T-helper 2 cell (primary cell): ENCODE measurements at regions not wholly inside any gene's neighbourhood (a gene's known extent, or its start where the extent isn't known, plus 50 kb on each side); places are given as distances from the start of the nearest gene placed in this dataset.
A peak's percentile ranks its signal among the peaks of the same experiment; 100 is the strongest.

Source experiments
- DNase-seq, 5 experiments: peaks; one replicate each; pipeline versions ENCODE4 v3.0.0 to v3.0.0-alpha.2; 2012 to 2022

DNA sequence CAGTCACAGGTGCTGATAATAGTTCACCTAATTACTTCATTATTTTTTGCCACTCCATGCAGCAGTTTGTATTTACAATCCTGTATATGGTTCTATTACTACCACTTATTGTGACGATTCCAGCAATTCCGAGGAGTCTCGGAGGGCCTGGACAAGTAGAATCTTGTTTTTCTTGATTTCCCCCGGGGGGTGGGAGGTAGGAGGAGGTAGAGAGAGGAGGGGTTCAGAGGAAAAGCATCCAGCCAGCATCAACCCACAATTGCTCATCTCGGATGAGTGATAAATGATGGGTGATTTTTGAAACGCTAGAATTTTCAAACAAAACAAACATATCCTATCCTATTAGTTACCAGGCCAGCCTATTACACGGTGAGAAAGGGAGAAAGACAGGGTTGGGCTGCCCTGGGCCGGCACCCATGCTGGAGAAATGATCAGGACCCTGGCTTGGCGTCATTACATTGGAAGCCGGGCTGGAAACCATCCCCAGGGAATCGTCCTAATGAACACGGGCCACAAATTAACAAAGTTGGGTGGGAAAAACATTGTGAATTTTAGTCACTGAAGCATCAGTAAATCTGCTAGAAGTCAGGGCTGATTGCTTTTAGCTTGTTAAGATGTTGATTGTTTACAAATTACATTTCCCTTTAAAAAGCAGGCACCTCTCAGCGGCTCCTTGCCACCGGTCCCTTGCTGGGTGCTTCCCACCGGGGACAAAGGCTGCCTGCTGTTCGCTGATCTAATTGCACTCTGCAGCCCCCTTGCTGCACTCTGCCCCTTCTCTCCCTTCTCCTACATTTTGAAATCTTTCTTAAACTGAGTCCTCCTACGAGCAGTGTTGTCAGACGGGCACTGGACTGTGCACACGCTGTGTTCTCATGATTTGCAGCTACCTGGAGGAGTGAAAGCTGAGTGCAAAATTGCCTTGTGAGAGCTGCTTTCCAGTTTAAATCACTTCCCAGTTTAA, 95.5 kb downstream of the FAM204A start:
- no peak for DNase-seq

DNA sequence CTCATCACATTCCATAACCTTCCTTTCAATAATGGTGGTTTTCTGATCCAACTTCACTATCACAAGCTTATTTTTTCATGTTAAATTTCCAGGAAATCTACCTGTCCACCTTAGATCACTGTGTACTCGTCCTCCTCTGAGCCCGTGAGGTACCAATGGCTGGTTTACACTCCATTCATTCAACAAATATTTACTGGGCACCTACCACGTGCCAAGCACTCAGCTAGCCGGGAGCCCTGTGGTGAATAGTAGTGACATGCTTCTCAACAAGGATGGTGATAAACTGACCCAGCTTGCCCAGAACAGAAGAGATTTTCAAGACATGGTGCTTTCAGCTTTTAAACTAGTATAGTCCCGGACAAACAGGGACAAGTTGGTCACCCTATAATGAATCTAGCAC, 98.2 kb downstream of the FAM204A start:
- DNase-seq: no peak

DNA sequence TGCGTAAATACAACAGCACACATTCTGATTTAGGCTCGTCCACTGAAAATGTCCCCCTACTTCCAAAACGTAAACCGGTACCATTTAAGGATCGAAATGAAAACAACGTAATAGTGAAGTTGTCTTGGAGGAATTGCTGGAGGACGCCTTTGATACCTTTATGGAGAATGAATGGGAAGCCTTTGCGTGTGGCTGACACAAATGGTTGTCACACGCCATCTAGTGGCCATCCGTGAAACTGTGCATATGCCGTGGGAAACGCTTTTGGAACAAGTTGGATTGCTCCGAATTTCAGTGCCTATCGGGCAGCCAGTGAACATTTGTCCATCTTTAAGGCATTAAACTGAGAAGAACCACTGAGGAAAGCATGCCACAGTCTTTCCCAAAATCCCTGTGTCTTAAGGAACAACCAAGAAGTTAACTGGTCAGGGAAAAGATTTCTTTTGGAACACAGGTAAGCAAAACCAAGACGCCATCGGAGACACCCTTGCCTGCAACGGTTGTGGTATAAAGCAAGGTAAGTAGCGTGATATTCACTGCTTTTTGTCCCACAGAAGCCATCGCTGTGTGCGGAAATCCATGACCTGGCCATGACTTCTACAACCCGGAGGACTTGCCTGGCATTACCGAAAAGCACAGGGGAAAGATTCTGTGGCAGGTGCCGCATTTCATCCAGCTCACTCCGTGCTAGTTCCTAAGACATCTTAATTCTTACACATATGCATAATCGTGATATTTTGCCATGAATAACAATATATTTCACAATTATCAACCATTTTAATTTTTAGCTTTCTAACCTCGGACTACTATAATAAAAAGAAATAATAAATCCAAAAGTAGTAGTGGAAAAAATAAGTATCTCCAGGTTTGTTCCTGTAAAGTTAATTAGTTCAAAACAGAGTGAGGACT, 100.6 kb downstream of the FAM204A start:
- peak; percentile 4 to 53 (median 42) for DNase-seq

DNA sequence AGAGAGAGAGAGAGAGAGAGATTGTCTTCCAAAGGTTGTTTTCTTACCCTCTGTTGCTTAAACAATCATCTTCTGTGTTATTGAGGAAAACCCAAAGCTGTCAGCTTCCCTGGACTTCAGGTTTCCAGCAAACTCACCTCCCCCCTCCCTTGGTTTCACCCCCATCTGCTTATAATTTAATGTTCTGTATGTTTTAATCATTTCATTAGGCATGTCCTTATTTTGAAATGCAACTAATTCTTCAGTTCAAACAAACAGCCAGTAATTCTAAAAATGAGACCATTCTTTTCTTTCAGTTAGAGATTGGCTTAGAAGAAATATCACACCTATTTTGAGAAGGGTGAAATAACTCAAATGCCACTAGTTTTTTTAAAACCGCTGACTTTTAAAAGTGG, 102.9 kb downstream of the FAM204A start:
- no peak for DNase-seq

DNA sequence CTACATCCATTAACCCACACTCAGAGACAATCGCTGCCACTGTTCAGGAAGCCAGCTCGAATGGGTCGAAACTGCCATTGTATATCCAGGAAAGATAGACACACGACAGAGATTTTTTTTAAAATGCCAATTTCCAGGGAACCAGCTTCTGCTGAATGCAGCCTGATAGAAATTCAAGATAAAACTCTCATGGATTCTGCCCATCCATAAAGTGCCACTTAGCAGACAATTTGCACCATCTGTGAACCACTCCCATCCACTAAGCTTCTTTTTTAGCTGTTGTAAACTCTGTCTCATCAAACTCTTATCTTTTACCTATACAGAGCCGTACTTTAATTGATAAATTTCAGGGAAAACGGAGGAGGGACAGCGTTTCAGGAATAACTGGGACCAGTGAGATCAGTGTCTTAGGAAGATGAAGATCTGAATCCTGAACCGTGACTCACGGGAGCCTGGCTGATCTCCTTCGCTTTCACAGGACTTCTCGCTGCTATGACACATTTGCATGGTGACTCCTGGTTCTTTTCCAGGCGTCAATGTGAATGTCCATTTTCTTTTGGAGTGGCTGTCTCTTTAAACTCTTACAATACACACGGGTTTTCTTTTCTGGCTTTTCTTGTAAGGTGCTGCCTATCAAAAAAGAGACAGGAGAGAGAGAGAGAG, 103.4 kb downstream of the FAM204A start:
- DNase-seq: no peak

DNA sequence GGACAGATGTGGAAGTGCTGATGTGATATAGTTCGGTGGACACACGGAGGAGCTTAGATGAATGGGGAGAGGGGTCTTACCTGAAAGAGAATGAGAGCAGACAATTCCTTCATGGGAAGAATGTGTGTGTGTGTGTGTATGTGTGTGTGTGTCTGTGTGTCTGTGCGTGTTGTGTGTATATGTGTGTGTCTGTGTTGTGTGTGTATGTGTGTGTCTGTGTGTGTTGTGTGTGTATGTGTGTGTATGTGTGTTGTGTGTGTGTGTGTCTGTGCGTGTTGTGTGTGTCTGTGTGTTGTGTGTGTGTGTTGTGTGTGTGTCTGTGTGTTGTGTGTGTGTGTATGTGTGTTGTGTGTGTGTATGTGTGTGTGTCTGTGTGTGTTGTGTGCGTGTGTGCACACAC, 104.2 kb downstream of the FAM204A start:
- DNase-seq: no peak

DNA sequence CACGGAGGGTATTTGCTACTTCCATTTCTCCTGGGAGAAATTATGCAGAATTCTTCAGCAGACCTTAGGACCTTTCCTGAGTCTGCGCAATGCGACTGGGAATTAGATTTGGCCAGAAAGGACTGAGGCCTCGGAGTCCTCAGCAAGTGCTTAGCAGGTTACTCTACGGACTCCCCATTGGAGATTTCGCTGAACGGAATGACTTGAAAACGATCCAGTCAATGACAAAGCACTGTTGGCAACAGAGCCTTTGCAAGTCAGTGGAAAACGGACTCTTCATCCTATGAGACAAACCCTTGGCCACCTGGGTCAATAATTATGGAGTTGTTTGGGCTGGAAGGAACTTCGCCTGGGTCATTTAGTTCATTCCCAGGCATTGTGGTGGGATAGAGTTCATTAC, 107.4 kb downstream of the FAM204A start:
- no peak for DNase-seq

DNA sequence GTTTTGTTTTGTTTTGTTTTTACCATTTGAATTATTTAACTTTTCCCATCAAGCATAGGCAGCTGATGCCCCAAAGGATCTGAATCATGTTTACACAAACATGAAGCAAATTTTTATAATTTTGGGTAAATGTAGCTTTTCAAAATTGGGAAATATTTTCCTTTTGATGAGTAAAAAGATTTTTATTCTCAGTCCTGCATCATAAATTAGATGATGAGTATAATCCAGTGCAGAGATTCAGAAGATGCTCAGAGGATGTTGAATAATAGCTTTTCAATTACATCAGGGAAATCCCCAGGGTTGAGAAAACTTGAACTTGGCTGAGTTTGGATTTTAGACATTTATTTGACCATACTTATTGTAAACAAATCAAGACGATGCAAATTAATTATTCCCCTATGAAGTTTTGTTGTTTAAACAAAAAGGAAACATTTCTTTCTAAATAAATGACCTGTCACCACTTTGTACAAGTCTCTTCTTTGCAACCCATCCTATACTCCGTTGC, 121.7 kb downstream of the FAM204A start:
- DNase-seq: no peak

DNA sequence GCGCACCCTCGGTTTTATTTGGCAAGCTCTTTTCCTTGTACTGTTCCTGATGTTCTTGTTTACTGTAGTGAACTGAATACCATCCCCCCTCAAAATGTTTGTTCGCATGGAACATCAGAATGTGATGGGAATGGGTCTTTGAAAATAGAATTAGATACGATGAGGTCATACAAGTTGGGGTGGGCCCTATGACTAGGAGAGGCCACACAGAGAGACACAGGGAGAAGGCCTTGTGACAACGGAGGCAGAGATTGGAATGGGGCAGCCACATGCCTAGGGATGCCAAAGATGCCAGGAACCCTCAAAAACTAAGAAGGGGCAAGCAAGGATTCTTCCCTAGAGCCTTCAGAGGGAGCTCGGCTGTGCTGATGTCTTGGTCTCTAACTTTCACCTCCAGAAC, 123.6 kb downstream of the FAM204A start:
- DNase-seq: no peak

DNA sequence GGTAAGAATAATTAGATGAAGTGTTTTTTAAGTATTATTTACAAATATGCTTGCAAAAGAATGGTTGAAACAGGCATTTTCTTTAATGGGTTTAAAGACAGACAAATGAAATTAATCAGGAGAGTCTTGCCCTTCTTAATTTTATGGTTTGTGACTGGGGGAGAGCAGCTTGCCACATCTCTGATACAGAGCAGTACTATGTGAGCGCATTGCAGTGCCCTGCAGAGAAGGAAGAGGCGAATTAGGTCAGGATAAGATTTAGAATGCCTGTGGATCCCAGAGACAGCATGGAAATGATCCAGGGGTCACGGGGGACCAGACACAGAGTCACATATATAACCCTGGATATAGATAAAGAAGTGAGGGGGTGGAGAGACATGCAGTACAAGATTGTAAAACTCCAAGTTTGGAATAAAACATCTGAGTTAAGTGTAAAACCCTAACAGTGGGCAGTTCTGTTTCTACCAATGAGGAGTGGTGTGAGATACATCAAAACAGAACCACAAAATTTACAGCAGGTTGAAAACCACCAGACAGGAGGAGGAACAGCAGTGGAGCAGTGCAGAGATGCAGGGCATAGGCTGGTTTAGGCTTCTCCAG, 125.5 kb downstream of the FAM204A start:
- DNase-seq: no peak

DNA sequence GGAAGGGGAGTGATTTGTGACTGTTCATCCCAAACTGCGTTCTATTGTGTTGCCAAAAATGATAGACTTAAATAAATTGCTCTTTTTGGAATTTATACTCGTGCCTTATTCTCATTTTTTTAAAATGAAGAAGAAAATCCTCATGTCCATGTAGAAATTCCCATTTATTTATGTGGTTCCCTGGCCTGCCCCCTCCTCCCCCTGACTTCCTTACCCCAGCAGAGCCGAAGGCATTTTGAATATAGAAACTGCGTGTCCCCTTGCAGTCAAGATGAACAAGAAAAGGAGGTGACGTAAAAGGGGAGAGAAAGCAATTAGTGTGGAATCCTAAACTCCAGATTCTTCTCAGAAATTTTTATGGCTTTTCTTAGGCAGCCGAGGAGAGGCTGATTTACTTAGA, 126.1 kb downstream of the FAM204A start:
- DNase-seq: no peak

DNA sequence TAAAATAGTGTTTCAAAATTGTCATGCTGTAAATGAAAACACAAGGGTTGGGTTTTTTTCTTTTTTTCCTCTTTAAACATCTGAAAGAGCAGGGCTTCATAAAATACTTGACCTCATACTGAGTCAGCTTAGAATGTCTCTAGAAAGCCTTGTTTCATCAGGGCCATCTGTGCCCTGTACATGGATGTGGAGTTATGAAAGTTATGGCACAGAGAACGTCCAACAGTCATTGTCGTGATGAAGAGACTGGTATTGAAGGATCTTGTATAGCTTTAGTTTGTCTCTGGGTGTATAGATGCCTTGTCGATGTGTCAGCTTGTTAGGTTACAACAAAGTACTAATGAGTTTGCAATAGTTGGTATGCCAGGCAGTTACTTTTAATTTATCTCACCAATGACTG, 127.3 kb downstream of the FAM204A start:
- DNase-seq: no peak

DNA sequence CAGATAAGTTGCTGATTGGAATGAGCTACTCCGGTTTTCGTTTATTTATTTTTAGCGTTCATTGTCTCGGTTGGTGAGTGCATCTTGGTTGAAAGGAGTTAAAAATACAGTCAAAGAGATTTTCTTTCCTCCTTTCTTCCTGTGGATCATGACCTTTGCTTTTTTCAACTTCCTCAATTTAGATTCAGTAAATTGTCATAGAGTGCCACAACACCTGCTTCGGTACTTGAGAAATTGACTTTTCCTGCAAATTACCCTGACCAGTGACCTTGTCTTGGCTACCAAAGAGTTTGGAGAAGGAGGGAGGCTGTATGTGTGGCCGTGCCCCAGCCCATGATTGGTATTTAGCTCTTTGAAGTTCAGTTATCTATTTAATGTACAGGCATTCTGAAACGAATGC, 128.7 kb downstream of the FAM204A start:
- DNase-seq: no peak

DNA sequence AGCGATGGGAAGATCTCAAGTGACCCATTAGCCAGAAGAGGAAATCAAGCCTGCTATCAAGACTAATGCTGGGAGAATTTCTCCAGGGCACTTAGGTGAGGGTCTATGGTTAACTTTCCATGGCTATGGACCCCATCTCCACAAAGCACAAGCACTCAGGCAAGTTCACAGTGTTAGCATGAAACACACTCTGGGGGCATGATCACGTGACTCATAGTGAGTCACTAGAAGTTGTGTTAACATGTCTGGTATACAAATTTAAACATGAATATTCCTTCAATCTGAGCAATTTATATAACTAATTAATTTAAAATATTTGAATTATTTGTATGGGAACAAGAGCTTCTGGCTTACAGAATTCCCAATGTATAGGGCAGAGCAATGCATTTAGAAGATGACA, 131.8 kb downstream of the FAM204A start:
- no peak for DNase-seq

DNA sequence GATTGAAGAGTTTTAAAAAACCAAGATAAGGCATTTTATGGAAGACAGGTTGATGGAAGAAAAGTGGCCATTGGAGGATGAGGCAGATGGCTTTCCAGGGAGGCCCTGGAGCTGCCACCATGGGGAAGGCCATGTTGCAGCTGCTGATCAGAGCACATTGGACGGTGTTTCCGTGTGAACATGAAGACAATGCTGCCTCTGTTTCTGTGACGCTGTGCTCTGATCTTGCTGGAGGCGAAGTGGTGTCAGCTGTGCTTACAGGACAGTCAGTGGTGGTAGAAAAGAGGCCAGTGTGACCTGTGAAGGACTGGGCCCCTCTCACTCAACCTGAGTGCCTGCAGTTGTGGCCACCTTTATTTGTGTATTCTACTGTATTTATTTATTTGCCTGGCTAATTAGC, 132.9 kb downstream of the FAM204A start:
- DNase-seq: no peak

DNA sequence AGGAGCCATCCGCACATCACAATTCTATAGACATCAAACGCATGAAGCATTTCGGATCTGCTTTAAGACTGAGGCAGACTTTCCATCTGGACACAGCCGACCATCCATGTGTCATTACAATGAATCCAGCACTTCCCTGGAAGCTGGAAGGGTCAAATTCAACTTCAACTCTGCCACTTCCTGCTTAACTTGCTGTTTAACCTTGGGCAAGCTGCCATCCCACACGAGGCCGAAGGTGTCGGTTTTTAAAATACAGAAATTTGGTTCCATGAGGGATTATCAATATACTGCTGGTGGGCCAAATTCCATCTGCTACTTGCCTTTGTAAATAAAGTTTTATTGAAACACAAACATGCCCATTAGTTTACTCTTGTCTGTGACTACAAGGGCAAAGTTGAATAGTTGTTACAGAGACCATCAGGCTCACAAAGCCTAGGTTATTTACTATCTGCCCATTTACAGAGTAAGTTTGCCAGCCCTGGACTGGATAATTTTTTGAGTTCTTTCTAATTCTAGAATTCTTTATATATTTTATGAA, 134.6 kb downstream of the FAM204A start:
- DNase-seq: no peak

DNA sequence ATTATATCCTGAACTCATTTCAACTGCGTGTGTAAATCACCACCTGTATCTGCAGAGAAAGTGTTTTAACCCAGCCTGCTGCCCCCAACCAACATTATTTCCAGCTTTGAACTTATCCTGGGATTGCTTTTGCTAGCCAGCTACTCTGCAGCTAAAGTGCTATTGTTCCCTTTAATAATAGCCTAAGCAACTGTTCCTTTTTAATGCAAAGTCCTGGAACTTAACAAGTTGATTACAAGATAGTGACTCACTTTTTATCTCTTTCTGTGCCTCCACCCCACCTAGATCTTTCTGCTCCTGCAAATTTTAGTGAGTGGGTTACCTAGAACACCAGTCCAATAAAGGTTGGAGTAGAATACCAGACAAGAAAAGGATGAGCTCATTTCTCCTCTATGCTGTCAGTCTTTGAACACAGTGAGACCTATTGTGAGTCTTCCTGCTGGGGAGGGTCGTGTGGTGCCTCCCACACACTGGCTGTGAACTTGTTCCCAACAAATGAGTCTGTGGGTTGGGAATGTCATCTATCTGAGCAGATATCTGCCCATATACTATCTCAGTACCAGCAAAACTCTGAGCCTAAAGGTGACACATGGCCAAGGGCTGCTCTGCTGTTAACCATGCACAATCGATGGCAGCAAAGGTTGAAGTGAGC, 137.7 kb downstream of the FAM204A start:
- no peak for DNase-seq

DNA sequence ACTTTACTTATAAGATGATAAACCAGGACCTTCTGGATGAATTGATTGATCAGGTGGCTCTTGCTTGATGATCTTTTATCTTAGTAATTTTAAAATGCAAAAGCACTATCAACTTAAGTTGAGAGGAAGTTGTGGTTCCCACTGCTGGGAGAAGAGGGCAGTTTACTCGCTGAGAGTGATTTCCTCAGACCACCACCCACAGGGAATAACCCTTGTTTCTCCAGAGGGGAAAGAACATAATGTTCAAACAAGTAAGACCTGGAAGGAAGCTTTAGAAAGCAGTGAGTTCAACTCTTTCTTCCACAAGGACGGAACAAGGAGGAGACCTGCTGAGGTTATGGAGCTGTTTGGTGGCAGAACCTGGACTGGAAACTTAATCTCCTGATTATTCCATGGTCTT, 138.7 kb downstream of the FAM204A start:
- DNase-seq: no peak

DNA sequence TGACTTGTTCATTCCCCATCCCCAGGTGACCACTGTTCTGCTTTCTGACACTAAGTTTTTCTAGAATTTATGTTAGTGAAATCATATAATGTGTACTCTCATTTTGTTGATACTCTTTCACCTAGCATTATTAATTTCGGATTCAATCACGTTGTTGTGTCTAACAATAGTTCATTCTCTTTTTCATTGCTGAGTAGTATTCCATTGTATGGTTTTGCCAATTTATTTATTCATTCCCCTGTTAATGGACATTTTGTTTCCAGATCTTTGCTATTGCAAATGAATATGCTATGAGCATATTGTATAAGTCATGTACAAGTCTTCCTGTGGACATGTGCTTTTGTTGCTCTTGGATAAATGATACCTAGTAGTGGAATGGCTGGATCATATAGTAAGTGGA, 146.4 kb downstream of the FAM204A start:
- no peak for DNase-seq

DNA sequence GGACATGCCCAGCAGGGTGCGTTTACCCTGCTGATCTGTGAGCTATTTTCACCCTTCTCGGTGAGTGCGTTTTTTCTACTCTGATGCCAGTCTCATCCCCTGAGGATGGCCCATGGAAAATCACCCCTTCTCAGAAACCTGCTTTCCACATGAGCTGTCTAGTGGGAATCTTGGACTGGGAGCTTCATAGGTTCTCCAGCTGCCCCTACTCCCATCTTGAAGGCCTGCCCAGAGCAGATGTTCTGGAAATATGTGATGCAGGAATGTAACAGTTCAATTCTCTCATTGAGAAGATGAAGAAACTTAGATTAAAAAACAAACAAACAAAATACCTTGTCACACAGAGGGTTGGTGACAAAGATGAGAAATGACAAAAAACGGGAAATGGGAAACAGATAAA, 146.9 kb upstream of the RAB11FIP2 start:
- no peak for DNase-seq

DNA sequence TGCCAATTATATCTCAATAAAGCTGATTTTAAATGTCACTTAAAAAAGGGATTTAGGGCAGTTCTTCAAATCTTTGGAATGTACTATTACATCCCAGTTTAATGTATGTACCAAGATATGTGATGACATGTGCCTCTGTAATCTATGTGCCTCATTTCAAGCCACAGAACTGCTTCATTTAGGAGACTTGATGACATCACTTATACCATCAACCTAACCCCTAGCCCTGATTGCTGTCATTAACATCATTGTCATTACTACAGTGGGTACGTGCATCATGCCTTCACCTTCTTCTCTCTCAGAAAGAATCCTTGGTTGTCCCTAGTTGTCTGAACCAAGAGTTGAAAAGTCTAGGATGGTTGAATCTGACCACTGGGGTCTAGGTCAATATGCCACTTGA, 134.3 kb upstream of the RAB11FIP2 start:
- no peak for DNase-seq

DNA sequence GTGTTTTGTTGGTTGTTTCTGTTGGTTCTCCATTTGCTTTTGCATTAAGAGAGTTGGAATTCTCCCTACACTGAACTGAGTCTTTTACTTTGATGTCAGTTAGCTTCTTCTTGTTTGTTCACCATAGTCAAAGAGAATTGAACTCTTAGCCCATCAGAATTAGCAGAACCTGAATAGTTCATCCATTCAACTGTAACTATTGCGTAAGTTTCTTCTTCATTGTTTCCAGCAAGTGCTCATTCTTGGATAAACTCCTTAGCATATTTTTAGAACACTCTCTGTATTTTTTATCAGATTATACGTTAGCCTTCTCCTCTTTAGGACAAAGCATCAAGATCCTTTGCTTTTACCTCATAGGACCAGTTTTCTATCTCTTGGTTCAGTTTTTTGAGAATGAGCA, 128.4 kb upstream of the RAB11FIP2 start:
- DNase-seq: no peak
